OCI-LY1 (cell line): ENCODE measurements at regions not wholly inside any gene's neighbourhood (a gene's known extent, or its start where the extent isn't known, plus 50 kb on each side); places are given as distances from the start of the nearest gene placed in this dataset.

ENCODE experiments used
- H2AFZ ChIP-seq: fragments of 200-600 bp; sonication (generic), shearing (Covaris generic); 2 replicates; pipeline ENCODE4 v1.6.0; 2014; ENCODE audit warnings: antibody characterized with exemption, mild to moderate bottlenecking, low read length
- H3F3A ChIP-seq: fragments of 200-600 bp; sonication (generic), shearing (Covaris generic); 2 replicates; pipeline ENCODE4 v1.6.0; 2014; ENCODE audit warnings: mild to moderate bottlenecking, antibody characterized with exemption, low read length, moderate library complexity; ENCODE audit not compliant: insufficient read depth
- H3K27ac ChIP-seq: fragments of 200-600 bp; sonication (generic); 2 replicates; pipeline ENCODE4 v1.5.1; 2014; ENCODE audit warnings: low read length, mixed run types, mild to moderate bottlenecking, low read depth; ENCODE audit not compliant: poor library complexity, severe bottlenecking
- H3K27me3 ChIP-seq: fragments of 200-600 bp; sonication (generic); 2 replicates; pipeline ENCODE4 v1.6.0; 2014; ENCODE audit warnings: antibody characterized with exemption, mild to moderate bottlenecking, low read length, moderate library complexity; ENCODE audit not compliant: insufficient read depth
- H3K36me3 ChIP-seq: fragments of 200-600 bp; sonication (generic); 2 replicates; pipeline ENCODE4 v1.6.1; 2014; ENCODE audit warnings: mild to moderate bottlenecking, antibody characterized with exemption, low read length, moderate library complexity, mixed read lengths; ENCODE audit not compliant: insufficient read depth
- H3K4me1 ChIP-seq: fragments of 200-600 bp; sonication (generic); 2 replicates; pipeline ENCODE4 v1.5.1; 2014; ENCODE audit warnings: mild to moderate bottlenecking, low read length, moderate library complexity; ENCODE audit not compliant: insufficient read depth, severe bottlenecking
- H3K4me2 ChIP-seq: fragments of 200-600 bp; sonication (generic), shearing (Covaris generic); 2 replicates; pipeline ENCODE4 v1.6.1; 2014; ENCODE audit warnings: low read length
- H3K4me3 ChIP-seq: fragments of 200-600 bp; sonication (generic); 2 replicates; pipeline ENCODE4 v1.5.1; 2014; ENCODE audit warnings: low read length, low read depth, mild to moderate bottlenecking, mixed read lengths; ENCODE audit not compliant: poor library complexity, severe bottlenecking
- H3K79me2 ChIP-seq: fragments of 200-600 bp; shearing (Covaris generic); 2 replicates; pipeline ENCODE4 v1.6.1; 2016; ENCODE audit warnings: mixed run types, low read length, mixed read lengths; ENCODE audit not compliant: insufficient read depth
- H3K9ac ChIP-seq: fragments of 200-600 bp; sonication (generic), shearing (Covaris generic); 2 replicates; pipeline ENCODE4 v1.6.1; 2014; ENCODE audit warnings: mild to moderate bottlenecking, low read length, mixed read lengths
- H3K9me2 ChIP-seq: fragments of 200-600 bp; sonication (generic), shearing (Covaris generic); 2 replicates; pipeline ENCODE4 v1.6.1; 2014; ENCODE audit warnings: low read depth, mild to moderate bottlenecking, low read length, mixed read lengths
- H3K9me3 ChIP-seq: fragments of 200-600 bp; shearing (Covaris generic); 2 replicates; pipeline ENCODE4 v1.6.1; 2014; ENCODE audit warnings: low read length, mixed read lengths
- H4K20me1 ChIP-seq: fragments of 200-600 bp; sonication (generic), shearing (Covaris generic); 2 replicates; pipeline ENCODE4 v1.6.0; 2016; ENCODE audit warnings: mild to moderate bottlenecking, low read length; ENCODE audit not compliant: insufficient read depth
- EZH2 ChIP-seq: fragments of 200-600 bp; sonication (generic), shearing (Covaris generic); IDR thresholded peaks from 2 replicates; pipeline ENCODE4 v1.8.0; 2017; ENCODE audit warnings: borderline replicate concordance, mixed run types, mild to moderate bottlenecking, antibody characterized with exemption, low read length, moderate library complexity, mixed read lengths
- TF ChIP-seq, protein P1 (sequence below): fragments of 200-600 bp; sonication (generic), shearing (Covaris generic); IDR thresholded peaks from 2 replicates; pipeline ENCODE4 v1.5.1; 2017; ENCODE audit warnings: mild to moderate bottlenecking, antibody characterized with exemption, low read length, moderate library complexity, mixed read lengths

- Histone ChIP-seq H3K9me2 (no peaks in the 10 kb centered on the region), H3F3A (no peaks in the 10 kb centered on the region), H3K27ac (no peak overlapping the region), H3K4me2 (no peak overlapping the region), H3K9me3 (no peaks in the 10 kb centered on the region), H3K79me2 (no peaks in the 10 kb centered on the region), H3K9ac (no peak overlapping the region), H4K20me1 (no peaks in the 10 kb centered on the region), H3K4me1 (no peaks in the 10 kb centered on the region), H2AFZ (no peak overlapping the region), H3K27me3 (no peaks in the 10 kb centered on the region), H3K36me3 (no peaks in the 10 kb centered on the region), H3K4me3 (no peak overlapping the region)
- TF ChIP-seq, protein P1, sequence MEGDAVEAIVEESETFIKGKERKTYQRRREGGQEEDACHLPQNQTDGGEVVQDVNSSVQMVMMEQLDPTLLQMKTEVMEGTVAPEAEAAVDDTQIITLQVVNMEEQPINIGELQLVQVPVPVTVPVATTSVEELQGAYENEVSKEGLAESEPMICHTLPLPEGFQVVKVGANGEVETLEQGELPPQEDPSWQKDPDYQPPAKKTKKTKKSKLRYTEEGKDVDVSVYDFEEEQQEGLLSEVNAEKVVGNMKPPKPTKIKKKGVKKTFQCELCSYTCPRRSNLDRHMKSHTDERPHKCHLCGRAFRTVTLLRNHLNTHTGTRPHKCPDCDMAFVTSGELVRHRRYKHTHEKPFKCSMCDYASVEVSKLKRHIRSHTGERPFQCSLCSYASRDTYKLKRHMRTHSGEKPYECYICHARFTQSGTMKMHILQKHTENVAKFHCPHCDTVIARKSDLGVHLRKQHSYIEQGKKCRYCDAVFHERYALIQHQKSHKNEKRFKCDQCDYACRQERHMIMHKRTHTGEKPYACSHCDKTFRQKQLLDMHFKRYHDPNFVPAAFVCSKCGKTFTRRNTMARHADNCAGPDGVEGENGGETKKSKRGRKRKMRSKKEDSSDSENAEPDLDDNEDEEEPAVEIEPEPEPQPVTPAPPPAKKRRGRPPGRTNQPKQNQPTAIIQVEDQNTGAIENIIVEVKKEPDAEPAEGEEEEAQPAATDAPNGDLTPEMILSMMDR, result no peak
- no peak for TF ChIP-seq EZH2
Measured at GRCh38 chr9:18009902-18010301, 431.0 kb downstream of the SH3GL2 start.

DNA sequence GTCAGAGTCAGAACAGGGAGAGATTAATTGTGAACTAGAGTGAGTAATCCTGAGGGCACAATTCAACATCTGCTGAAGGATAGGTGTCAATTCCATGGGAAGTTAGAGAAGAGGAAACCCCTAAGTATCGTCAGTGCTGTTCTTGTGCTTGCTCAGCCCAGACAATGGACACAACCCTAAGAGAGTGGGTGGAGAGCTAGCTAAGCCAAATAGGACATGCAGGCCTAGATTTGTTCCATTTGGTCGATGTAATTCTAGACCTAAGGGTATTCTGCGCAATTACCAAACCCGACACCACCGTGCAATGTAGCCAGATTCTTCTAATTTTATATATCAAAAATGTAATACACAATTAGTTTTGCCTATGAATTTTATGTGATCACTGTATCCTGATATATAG, 431.6 kb downstream of the SH3GL2 start:
- Histone ChIP-seq H3F3A (no peaks in the 10 kb centered on the region), H3K36me3 (no peaks in the 10 kb centered on the region), H3K9me2 (no peaks in the 10 kb centered on the region), H2AFZ (no peak overlapping the region), H3K4me3 (no peak overlapping the region), H3K79me2 (no peaks in the 10 kb centered on the region), H3K4me1 (no peaks in the 10 kb centered on the region), H3K9me3 (no peaks in the 10 kb centered on the region), H3K9ac (no peak overlapping the region), H3K4me2 (no peak overlapping the region), H4K20me1 (no peaks in the 10 kb centered on the region), H3K27me3 (no peaks in the 10 kb centered on the region), H3K27ac (no peak overlapping the region)
- TF ChIP-seq, protein P1, result no peak
- no peak for TF ChIP-seq EZH2

DNA sequence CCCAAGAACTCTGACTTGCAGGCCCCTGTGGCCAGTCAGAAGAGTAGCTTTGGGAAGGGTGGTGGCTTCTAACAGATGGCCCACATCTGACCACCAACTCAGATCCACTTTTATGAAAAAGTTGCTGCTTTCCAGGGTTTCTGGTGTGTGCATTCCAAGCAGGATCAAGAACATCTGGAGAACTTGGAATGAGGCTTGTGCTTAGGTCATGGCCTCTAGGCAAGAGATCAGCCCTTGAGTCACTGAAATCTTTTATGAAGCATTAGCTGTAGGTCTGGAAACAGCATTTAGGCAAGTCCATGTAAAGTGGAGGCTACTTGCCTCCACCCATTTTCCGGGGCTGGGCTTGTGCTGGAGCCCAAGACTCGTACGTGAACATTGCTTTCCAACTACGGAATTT, 433.3 kb downstream of the SH3GL2 start:
- no peak overlapping the region for H3K9ac ChIP-seq
- H3K36me3 ChIP-seq, result no peaks in the 10 kb centered on the region
- no peak overlapping the region for H3K27ac ChIP-seq
- H2AFZ ChIP-seq, result no peak overlapping the region
- no peak overlapping the region for H3K4me3 ChIP-seq
- H4K20me1 ChIP-seq, result no peaks in the 10 kb centered on the region
- H3K79me2 ChIP-seq, result no peaks in the 10 kb centered on the region
- no peaks in the 10 kb centered on the region for H3K4me1 ChIP-seq
- no peaks in the 10 kb centered on the region for H3K27me3 ChIP-seq
- TF ChIP-seq, protein P1, result no peak
- no peak for TF ChIP-seq EZH2
- H3F3A ChIP-seq, result no peaks in the 10 kb centered on the region
- H3K4me2 ChIP-seq, result no peak overlapping the region
- H3K9me3 ChIP-seq, result no peaks in the 10 kb centered on the region
- H3K9me2 ChIP-seq, result no peaks in the 10 kb centered on the region
